Right lobe of liver (tissue), 6 donors: ENCODE measurements at regions not wholly inside any gene's neighbourhood (a gene's known extent, or its start where the extent isn't known, plus 50 kb on each side); places are given as distances from the start of the nearest gene placed in this dataset.

Source experiments
- ATAC-seq, 4 donors: fragments of 200-7000 bp; cut with Tn5 transposase; one replicate each; pipeline ENCODE4 v1.9.1; 2020; ENCODE audit warnings: mild to moderate bottlenecking in 4 of 4, moderate library complexity in 4 of 4
- DNase-seq, 3 donors: peaks; one replicate each; pipeline ENCODE4 v3.0.0-alpha.2; 2020
- H3K27ac ChIP-seq, 3 donors: fragments of 200-600 bp; one replicate each; pipeline ENCODE4 v1.8.0; 2022
- H3K27me3 ChIP-seq, 2 donors: fragments of 200-600 bp; one replicate each; pipeline ENCODE4 v1.8.0; 2022
- H3K36me3 ChIP-seq, 4 donors: fragments of 200-600 bp; sonication (generic) in 1 of 4; one replicate each; pipeline versions ENCODE4 v1.5.1 to v1.8.0; 2017 to 2022; ENCODE audit warnings: control low read depth in 1 of 4
- H3K4me1 ChIP-seq, 4 donors: fragments of 200-600 bp; sonication (generic) in 1 of 4; one replicate each; pipeline versions ENCODE4 v1.5.1 to v1.8.0; 2017 to 2022; ENCODE audit warnings: control low read depth in 1 of 4
- H3K4me3 ChIP-seq, 3 donors: fragments of 200-600 bp; one replicate each; pipeline ENCODE4 v1.8.0; 2022
- H3K9me3 ChIP-seq, 4 donors: fragments of 200-600 bp; sonication (generic) in 1 of 4; one replicate each; pipeline versions ENCODE4 v1.5.1 to v1.8.0; 2017 to 2022; ENCODE audit warnings: control low read depth in 1 of 4
- CTCF ChIP-seq, 4 donors: fragments of 200-600 bp in 3 of 4; fragments of 450-650 bp in 1 of 4; IDR thresholded peaks; one replicate each; pipeline versions ENCODE4 v1.5.1 to v1.8.0; 2016 to 2022; ENCODE audit warnings: antibody characterized with exemption in 4 of 4, mild to moderate bottlenecking in 2 of 4
- POLR2A ChIP-seq: fragments of 450-650 bp; IDR thresholded peaks from one replicate; pipeline ENCODE4 v1.6.1; 2017; ENCODE audit warnings: antibody characterized with exemption, mild to moderate bottlenecking
- WGBS: methylation state at CpG from one replicate; pipeline ENCODE4 v1.1.6; 2018; ENCODE audit warnings: low coverage, low lambda C conversion rate; ENCODE audit not compliant: insufficient coverage; ENCODE audit errors: missing lambda C conversion rate; 5-methylcytosine and 5-hydroxymethylcytosine counted together
- intact Hi-C, 2 donors: fragments of 100-400 bp; cut with DNase I; formaldehyde crosslinking; loops; one replicate each; pipeline versions ENCODE4 v1.11.2 to v1.14.1; 2022
- donor health status: DM: no; HTN: yes; CAD: no.
- donor health status: DM: no; HTN: no; CAD: no.
- donor health status: DM: no; HTN: no; CAD: no.
- donor health status: DM: no; HTN: yes; CAD: no.
- donor health status: DM: no; HTN: yes; CAD: no.

- H3K4me1 ChIP-seq, result no peaks in the 10 kb centered on the region
- TF ChIP-seq CTCF (IDR thresholded peaks at IDR 0.05) (no peak), POLR2A (no peak)
- H3K4me3 ChIP-seq, result no peak overlapping the region
- no peaks in the 10 kb centered on the region for H3K27me3 ChIP-seq
- H3K36me3 ChIP-seq, result no peaks in the 10 kb centered on the region
- no peak overlapping the region for H3K27ac ChIP-seq
- no peaks in the 10 kb centered on the region for H3K9me3 ChIP-seq
- DNase-seq (no peak), ATAC-seq (no peak)
- intact Hi-C loops, result no loop called here
- WGBS, result 36% methylated on average over 1 of the region's 1 CpG
These were observed 279.0 kb upstream of the TCERG1L start for GRCh38 chr10:131590567-131590966.

- no peaks in the 10 kb centered on the region for H3K9me3 ChIP-seq
- no peak for TF ChIP-seq CTCF (IDR thresholded peaks at IDR 0.05)
- TF ChIP-seq POLR2A, result no peak
- no peaks in the 10 kb centered on the region for H3K36me3 ChIP-seq
- intact Hi-C loops, result no loop called here
- H3K4me3 ChIP-seq, result no peak overlapping the region
- ATAC-seq, result no peak
- H3K27ac ChIP-seq, result no peak overlapping the region
- no peak for DNase-seq
- no peaks in the 10 kb centered on the region for H3K4me1 ChIP-seq
- H3K27me3 ChIP-seq, result no peaks in the 10 kb centered on the region
These were observed 280.4 kb upstream of the TCERG1L start for GRCh38 chr10:131591936-131592335.

DNA sequence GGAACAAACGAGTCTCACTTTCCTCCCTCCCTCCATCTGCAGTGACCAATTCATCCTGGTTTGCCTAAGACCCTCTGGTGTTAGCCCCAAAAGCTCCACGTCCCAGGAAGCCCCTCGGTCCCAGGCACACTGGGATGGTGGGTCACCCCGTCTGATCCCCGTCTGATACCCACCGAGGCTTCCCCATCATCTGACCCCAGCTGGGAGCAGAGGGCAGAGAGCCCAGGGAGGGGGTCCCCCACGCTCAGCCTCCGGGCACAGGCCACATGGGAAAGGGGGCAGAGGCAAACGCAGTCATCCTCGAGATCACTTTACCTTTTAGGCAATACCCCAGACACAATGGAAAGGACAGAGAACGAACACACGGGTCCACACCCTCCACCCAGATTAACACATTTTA is 291.6 kb upstream of the PPP2R2D start:
- no peak for DNase-seq
- TF ChIP-seq POLR2A (no peak), CTCF (IDR thresholded peaks at IDR 0.05) (no peak)
- no peak for ATAC-seq
- Histone ChIP-seq H3K4me3 (no peak overlapping the region), H3K4me1 (no peaks in the 10 kb centered on the region), H3K9me3 (no peaks in the 10 kb centered on the region), H3K27me3 (no peaks in the 10 kb centered on the region), H3K27ac (no peak overlapping the region), H3K36me3 (no peaks in the 10 kb centered on the region)
- intact Hi-C loops, result no loop called here
- 43% methylated on average over 6 of the region's 12 CpGs for WGBS

DNA sequence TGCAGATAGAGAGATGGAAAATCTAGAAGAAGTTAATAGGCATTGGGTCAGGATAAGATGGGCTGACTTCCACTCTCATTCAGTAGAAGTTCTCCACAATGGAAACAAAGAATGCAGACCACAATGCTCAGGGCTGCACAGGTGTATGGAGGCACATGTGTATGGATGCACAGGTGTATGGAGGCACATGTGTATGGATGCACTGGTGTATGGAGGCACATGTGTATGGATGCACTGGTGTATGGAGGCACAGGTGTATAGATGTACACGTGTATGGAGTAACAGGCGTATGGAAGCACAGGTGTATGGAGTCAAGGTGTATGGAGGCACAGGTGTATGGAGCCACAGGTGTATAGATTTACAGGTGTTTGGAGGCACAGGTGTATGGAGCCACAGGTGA is 285.7 kb upstream of the PPP2R2D start:
- no peak for DNase-seq
- ATAC-seq, result no peak
- no peaks in the 10 kb centered on the region for H3K9me3 ChIP-seq
- H3K4me1 ChIP-seq, result no peaks in the 10 kb centered on the region
- intact Hi-C loops, result no loop called here
- H3K4me3 ChIP-seq, result no peak overlapping the region
- H3K27me3 ChIP-seq, result no peaks in the 10 kb centered on the region
- no peak overlapping the region for H3K27ac ChIP-seq
- no peak for TF ChIP-seq POLR2A
- TF ChIP-seq CTCF (IDR thresholded peaks at IDR 0.05), result no peak
- WGBS, result 70% methylated on average over 2 of the region's 2 CpGs
- H3K36me3 ChIP-seq, result no peaks in the 10 kb centered on the region

DNA sequence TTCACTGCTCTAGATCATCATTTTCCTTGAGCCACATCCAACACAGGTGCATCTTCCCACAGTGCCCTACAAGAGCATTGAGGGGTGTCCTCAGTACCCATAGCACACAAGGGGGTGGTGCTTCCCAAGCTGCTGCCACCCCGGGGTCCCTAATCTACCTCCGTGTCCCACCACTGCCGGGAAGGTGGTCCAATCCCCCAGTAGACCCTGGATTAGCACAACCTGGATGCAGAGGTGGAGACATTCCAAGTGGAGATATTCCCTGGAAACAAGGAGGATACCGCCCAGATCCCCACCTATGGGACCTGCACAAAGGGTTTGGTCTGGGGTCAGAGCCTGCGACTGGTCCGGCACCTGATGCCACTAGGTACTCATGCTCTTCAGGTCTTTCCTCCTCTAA is 284.8 kb upstream of the PPP2R2D start:
- Histone ChIP-seq H3K4me3 (no peak overlapping the region), H3K9me3 (no peaks in the 10 kb centered on the region), H3K36me3 (no peaks in the 10 kb centered on the region), H3K27ac (no peak overlapping the region), H3K27me3 (no peaks in the 10 kb centered on the region), H3K4me1 (no peaks in the 10 kb centered on the region)
- ATAC-seq (no peak), DNase-seq (no peak)
- 90% methylated on average over 2 of the region's 6 CpGs for WGBS
- intact Hi-C loops, result no loop called here
- TF ChIP-seq CTCF (IDR thresholded peaks at IDR 0.05), result no peak
